ENCODE measurements at regions not wholly inside any gene's neighbourhood (a gene's known extent, or its start where the extent isn't known, plus 50 kb on each side); places are given as distances from the start of the nearest gene placed in this dataset.

GRCh38 chr13:69495096-69495495 lies 612.5 kb upstream of the ATXN8OS start:
- WGBS, 2 donors, result 40 to 43% methylated on average over 2 of the region's 2 CpGs
- TF ChIP-seq CTCF (IDR thresholded peaks at IDR 0.05), result no peak
- no peak for TF ChIP-seq POLR2A (IDR thresholded peaks at IDR 0.05)
- H3K4me3 ChIP-seq (ENCODE audit: low read depth, poor library complexity, severe bottlenecking), result no peak overlapping the region
- DNase-seq (ENCODE audit: low spot score in 2 of 2), result no peak
- intact Hi-C loops (cut with DNase I; ENCODE audit: low total_unique reads), result no loop called here

GRCh38 chr13:69487576-69487975 lies 620.0 kb upstream of the ATXN8OS start:
- no peak for TF ChIP-seq POLR2A (IDR thresholded peaks at IDR 0.05)
- no peak for TF ChIP-seq CTCF (IDR thresholded peaks at IDR 0.05)
- intact Hi-C loops (cut with DNase I; ENCODE audit: low total_unique reads), result no loop called here
- no peak for DNase-seq (ENCODE audit: low spot score in 2 of 2)
- no peak overlapping the region for H3K4me3 ChIP-seq (ENCODE audit: low read depth, poor library complexity, severe bottlenecking)

DNA sequence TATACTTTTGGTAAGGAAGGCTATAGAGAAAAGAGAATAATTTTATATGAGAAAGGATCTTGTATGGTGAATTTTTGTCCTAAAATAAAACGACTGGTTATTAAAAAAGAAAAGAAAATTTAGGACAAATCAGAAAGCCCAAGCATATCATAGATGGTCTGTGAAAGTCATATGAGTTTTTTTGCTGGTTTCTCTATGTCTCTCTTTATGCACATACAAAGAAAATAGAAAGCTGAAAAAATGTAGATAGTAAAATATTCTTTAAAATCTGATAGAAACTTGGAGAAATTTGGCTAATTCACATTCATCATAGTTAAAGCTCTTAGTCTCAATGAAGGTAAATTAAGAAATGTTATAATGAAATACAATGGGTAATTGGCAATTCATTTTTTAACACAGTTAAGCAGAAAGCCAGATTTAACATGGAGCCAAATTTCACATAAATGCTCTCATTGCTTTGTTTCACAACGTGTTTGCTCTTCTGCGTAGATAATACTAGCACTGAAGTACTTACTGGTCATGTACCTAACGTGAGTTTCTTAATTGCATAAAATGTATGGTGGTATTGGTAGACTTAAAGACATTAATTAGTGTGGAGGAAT lies 621.5 kb upstream of the ATXN8OS start:
- intact Hi-C loops (cut with DNase I; ENCODE audit: low total_unique reads), result no loop called here
- TF ChIP-seq CTCF (IDR thresholded peaks at IDR 0.05) (no peak), POLR2A (IDR thresholded peaks at IDR 0.05) (no peak)
- H3K4me3 ChIP-seq (ENCODE audit: low read depth, poor library complexity, severe bottlenecking), result no peak overlapping the region
- DNase-seq (ENCODE audit: low spot score in 2 of 2), result no peak
- WGBS, 2 donors, result 63 to 66% methylated on average over 4 of the region's 4 CpGs

- H3K4me3 ChIP-seq (ENCODE audit: low read depth, poor library complexity, severe bottlenecking), result no peak overlapping the region
- no peak for TF ChIP-seq CTCF (IDR thresholded peaks at IDR 0.05)
- no peak for TF ChIP-seq POLR2A (IDR thresholded peaks at IDR 0.05)
- DNase-seq (ENCODE audit: low spot score in 2 of 2), result no peak
- intact Hi-C loops (cut with DNase I; ENCODE audit: low total_unique reads), result no loop called here
Observed at GRCh38 chr13:69477451-69477850, 630.2 kb upstream of the ATXN8OS start.

DNA sequence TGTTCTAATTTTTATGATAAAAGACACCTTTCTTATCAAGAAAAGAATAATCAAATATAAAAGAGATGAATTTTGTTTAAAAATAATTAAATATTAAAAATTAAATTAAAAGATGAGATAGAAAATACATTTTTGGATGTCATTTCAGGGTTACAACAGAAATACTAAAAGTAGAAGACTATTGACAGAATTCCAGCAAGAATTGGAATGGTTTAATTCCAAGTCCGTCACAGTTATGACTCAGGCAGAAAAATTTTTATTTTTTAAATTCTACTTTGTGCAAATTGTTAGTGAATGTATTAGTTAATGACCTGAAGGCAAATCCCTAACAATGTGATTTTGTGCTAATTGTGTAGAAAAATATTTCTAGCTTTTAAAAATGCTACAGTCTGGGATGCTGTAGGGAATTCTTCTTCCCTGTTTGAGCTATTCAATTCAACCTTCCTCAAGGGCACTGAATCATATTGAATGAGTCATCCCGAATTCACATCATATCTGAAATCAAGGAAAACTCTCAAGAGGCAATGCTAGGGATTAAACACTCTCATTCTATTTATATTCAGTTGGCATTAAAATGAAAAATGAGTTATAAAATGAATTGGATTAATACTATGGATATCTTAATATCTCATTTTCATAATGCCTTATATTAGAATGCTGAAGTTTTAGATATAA lies 633.5 kb upstream of the ATXN8OS start:
- intact Hi-C loops (cut with DNase I; ENCODE audit: low total_unique reads), result no loop called here
- WGBS, 2 donors, result 42 to 59% methylated on average over 2 of the region's 2 CpGs

More for the DNA sequence above, 633.5 kb upstream of the ATXN8OS start:
- TF ChIP-seq POLR2A (IDR thresholded peaks at IDR 0.05) (no peak), CTCF (IDR thresholded peaks at IDR 0.05) (no peak)
- DNase-seq (ENCODE audit: low spot score in 2 of 2), result no peak
- no peak overlapping the region for H3K4me3 ChIP-seq (ENCODE audit: low read depth, poor library complexity, severe bottlenecking)

All from lower leg skin (tissue), 4 donors.